ENCODE measurements at regions not wholly inside any gene's neighbourhood (a gene's known extent, or its start where the extent isn't known, plus 50 kb on each side); places are given as distances from the start of the nearest gene placed in this dataset.

DNA sequence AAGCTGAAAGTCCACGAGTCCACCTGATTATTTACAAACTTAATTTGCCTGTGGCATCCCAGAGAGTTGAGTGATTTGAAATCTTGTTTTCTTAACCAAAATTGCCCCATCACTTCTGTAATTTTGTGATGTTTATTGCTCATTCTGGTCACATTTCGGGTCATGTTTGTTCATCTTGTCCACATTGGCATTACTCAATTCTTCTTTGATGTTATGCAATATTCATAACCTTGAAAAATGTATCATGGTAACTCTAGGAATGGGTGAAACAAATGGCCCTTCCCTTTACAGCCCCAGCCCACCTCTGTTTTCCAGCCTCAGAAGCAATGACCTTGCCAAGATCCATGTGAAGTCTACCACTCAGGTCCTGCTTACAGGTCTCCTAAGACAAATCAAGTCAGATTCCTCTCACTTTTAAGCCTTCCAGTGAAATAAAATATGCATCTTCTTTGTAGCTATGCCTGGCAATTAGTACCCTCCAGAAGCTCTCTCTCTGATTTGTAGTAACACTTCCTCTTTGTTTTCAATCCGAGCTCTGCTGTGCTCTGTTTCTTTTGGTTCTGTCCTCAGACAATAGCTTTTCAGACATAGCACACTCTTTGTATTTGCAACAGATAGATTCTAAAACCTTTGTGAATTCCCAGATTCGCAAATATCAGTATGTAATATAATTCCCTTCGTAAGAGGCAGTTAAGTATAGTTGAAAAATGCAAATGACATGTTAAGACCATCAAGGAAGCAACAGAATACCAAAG, 330.3 kb upstream of the IRX1 start:
- no peak overlapping the region for H3K4me3 ChIP-seq (replicated peaks in 1 of 2; ENCODE audit: low read depth in 2 of 2, low read length in 2 of 2)
- no peak for DNase-seq (ENCODE audit: low read depth in 2 of 2)
- TF ChIP-seq, protein P1, sequence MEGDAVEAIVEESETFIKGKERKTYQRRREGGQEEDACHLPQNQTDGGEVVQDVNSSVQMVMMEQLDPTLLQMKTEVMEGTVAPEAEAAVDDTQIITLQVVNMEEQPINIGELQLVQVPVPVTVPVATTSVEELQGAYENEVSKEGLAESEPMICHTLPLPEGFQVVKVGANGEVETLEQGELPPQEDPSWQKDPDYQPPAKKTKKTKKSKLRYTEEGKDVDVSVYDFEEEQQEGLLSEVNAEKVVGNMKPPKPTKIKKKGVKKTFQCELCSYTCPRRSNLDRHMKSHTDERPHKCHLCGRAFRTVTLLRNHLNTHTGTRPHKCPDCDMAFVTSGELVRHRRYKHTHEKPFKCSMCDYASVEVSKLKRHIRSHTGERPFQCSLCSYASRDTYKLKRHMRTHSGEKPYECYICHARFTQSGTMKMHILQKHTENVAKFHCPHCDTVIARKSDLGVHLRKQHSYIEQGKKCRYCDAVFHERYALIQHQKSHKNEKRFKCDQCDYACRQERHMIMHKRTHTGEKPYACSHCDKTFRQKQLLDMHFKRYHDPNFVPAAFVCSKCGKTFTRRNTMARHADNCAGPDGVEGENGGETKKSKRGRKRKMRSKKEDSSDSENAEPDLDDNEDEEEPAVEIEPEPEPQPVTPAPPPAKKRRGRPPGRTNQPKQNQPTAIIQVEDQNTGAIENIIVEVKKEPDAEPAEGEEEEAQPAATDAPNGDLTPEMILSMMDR (IDR thresholded peaks at IDR 0.05; ENCODE audit: low read depth, low read length) = no peak

DNA sequence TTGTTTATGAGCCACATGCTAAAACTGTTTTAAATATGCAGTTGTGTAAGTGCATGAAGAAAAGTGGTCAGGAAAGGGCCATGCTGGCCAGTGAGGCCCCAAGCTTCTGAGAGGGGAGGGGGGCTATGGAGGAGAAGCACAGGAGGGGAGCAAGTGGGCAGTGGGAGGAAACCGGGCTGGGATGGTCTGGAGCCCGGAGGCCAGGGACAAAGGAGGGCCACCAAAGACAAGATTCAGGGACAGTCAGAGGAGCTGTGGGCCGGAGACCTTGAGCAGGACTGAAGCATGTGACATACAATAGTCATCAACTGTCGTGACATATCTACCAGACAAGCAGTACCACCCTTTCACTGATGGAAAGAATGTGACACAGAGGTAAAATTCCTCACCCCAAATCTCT, 333.2 kb upstream of the IRX1 start:
- H3K4me3 ChIP-seq (replicated peaks in 1 of 2; ENCODE audit: low read depth in 2 of 2, low read length in 2 of 2) = no peak overlapping the region
- DNase-seq (ENCODE audit: low read depth in 2 of 2) = no peak
- TF ChIP-seq, protein P1 (IDR thresholded peaks at IDR 0.05; ENCODE audit: low read depth, low read length) = no peak

DNA sequence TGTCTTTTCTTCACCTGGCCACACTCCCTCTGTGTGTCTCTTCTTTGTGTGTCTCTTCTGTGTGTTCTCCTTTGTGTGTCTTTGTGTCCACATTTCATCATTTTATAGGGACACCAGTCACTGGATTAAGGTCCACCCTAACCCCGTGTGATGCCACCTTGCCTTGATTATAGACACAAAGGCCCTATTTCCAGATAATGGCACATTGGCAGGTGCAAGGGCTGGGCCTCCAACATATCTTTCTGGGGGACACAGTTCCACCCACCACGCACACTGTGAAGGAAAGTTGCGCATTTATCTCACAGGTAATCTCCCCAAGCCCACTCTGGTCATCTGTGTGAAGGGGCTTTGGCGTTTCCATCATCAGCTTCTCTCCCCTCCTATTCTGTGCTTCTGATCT, 334.6 kb upstream of the IRX1 start:
- TF ChIP-seq, protein P1 (IDR thresholded peaks at IDR 0.05; ENCODE audit: low read depth, low read length) = no peak
- H3K4me3 ChIP-seq (replicated peaks in 1 of 2; ENCODE audit: low read depth in 2 of 2, low read length in 2 of 2) = no peak overlapping the region
- DNase-seq (ENCODE audit: low read depth in 2 of 2) = no peak

DNA sequence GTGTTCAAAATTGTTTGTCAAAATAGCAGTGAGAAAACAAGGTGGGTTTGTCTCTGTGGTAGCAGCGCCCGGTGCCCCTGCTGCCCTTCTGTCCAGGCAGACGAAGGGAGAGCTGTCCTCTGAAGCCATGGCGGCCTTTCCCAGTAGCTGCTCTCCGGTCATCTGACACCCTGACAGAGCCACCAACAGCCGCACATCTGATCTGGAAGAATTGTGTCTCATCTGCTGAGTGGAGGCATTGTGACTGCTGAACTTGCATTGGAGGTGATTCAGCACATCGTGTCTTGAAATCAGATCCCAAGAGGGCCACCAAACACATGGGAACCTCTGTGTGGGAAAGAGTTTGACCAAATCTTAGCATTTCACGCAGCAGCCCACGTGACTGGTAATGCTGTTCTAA, 337.6 kb upstream of the IRX1 start:
- no peak for DNase-seq (ENCODE audit: low read depth in 2 of 2)
- H3K4me3 ChIP-seq (replicated peaks in 1 of 2; ENCODE audit: low read depth in 2 of 2, low read length in 2 of 2) = no peak overlapping the region
- TF ChIP-seq, protein P1 (IDR thresholded peaks at IDR 0.05; ENCODE audit: low read depth, low read length) = no peak

DNA sequence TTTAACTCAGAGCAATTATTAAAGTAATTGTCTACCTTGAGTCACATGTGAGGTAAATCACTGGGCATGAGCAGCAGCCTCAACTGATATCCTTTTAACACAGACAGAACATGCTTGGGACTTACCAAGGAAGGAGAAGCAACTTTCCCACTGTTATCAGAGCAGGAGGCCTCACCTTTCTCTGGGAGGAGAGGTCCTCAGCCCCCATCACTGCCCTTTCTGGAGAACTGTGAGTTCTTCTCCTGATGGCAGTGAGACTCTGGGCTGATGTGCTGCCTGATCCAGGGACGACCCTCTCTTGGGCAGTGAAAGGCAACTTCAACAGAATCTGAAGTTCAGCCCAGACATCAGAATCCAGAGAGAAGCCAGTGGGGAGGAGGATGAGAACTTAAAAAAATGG, 343.4 kb upstream of the IRX1 start:
- no peak for DNase-seq (ENCODE audit: low read depth in 2 of 2)

DNA sequence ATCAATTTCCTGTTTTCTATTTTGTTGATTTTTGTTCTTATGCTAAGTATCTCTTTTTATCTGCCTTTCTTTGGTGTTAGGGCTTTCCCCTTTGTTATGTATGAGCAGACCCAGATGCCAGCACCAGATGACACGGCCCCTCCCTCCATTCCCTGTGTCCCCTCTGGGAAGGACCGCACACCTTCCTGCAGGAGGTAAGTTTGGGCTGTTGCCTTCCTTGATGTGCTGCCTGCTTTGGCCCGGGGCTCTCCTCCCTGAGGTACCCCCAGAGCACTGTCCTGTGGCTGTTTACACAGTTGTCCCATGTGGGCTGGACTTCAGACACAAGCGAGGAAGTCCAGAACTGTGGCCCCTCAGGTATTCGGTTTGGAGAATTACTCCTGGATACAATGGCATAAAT, 343.8 kb upstream of the IRX1 start:
- TF ChIP-seq, protein P1 (IDR thresholded peaks at IDR 0.05; ENCODE audit: low read depth, low read length) = no peak
- DNase-seq (ENCODE audit: low read depth in 2 of 2) = no peak
- H3K4me3 ChIP-seq (replicated peaks in 1 of 2; ENCODE audit: low read depth in 2 of 2, low read length in 2 of 2) = no peak overlapping the region

More for the DNA sequence above, 343.4 kb upstream of the IRX1 start:
- no peak overlapping the region for H3K4me3 ChIP-seq (replicated peaks in 1 of 2; ENCODE audit: low read depth in 2 of 2, low read length in 2 of 2)
- TF ChIP-seq, protein P1 (IDR thresholded peaks at IDR 0.05; ENCODE audit: low read depth, low read length) = no peak

DNA sequence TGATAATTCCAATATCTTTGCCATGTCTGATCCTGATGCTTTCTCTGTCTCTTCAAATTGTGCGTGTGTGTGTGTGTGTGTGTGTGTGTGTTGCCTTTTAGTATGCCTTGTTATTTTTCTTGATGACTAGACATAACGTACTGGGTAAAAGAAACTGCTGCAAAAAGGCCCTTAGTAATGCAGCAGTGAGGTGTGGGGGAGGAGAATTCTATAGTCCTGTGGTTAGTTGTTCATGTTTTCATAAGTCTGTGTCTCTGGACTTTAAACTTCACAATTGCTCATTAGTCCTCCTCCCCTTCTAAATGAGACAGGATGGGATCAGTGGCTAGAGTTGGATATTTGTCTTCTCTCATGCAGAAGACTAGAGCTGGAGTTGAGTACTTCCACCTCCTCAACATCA, 346.2 kb upstream of the IRX1 start:
- no peak for DNase-seq (ENCODE audit: low read depth in 2 of 2)

More for the DNA sequence above, 346.2 kb upstream of the IRX1 start:
- TF ChIP-seq, protein P1 (IDR thresholded peaks at IDR 0.05; ENCODE audit: low read depth, low read length) = no peak
- H3K4me3 ChIP-seq (replicated peaks in 1 of 2; ENCODE audit: low read depth in 2 of 2, low read length in 2 of 2) = no peak overlapping the region

Data from cardiac fibroblast (primary cell).